PC-3 (cell line): ENCODE measurements at regions not wholly inside any gene's neighbourhood (a gene's known extent, or its start where the extent isn't known, plus 50 kb on each side); places are given as distances from the start of the nearest gene placed in this dataset.
"Not testable (repeated sequence)": the region's sequence is repeated elsewhere in the genome, so short reads cannot be mapped to it uniquely, and the experiment has no call there.

Source experiments
- ATAC-seq: fragments of 200-7000 bp; cut with Tn5 transposase; 2 replicates; pipeline ENCODE4 v1.9.1; 2020; ENCODE audit warnings: mild to moderate bottlenecking, moderate library complexity
- BruUV-seq: library from RNA; stranded (reverse); fragments of 400-500 nt; replicated peaks from 2 replicates; lab custom pipeline; 2021; lab: Mats Ljungman, UMichigan
- CTCF ChIA-PET: fragments of 300-600 bp; sonication (Branson Sonifier 250); formaldehyde crosslinking; loops from one replicate; lab custom pipeline; 2022; ENCODE audit warnings: antibody characterized with exemption; lab: Charles Lee
- POLR2A ChIA-PET: fragments of 300-600 bp; sonication (Branson Sonifier 250); formaldehyde crosslinking; loops from one replicate; lab custom pipeline; 2022; ENCODE audit warnings: antibody characterized with exemption; ENCODE audit not compliant: unreplicated experiment; lab: Charles Lee
- DNase-seq: peaks from one replicate; pipeline ENCODE4 v3.0.0-alpha.2; 2015
- H2AFZ ChIP-seq: fragments of 300-600 bp; sonication (generic); 2 replicates; pipeline ENCODE4 v1.6.0; 2016; ENCODE audit warnings: antibody characterized with exemption, low read length
- H3F3A ChIP-seq: fragments of 300-600 bp; sonication (generic); one replicate; pipeline ENCODE4 v1.6.0; 2017; ENCODE audit warnings: antibody characterized with exemption, low read length, control low read depth, mild to moderate bottlenecking; ENCODE audit not compliant: unreplicated experiment
- H3K27ac ChIP-seq: fragments of 300-600 bp; sonication (generic); 2 replicates; pipeline ENCODE4 v1.5.1; 2016; ENCODE audit warnings: mild to moderate bottlenecking, low read length
- H3K27me3 ChIP-seq: fragments of 300-600 bp; sonication (generic); 2 replicates; pipeline ENCODE4 v1.6.1; 2016; ENCODE audit warnings: low read length, mixed read lengths
- H3K36me3 ChIP-seq: fragments of 300-600 bp; sonication (generic); 2 replicates; pipeline ENCODE4 v1.6.1; 2016; ENCODE audit warnings: low read depth, mixed run types, low read length, mixed read lengths
- H3K4me1 ChIP-seq: fragments of 300-600 bp; sonication (generic); 2 replicates; pipeline ENCODE4 v1.5.1; 2016; ENCODE audit warnings: low read length; ENCODE audit not compliant: insufficient read depth
- H3K4me2 ChIP-seq: fragments of 300-600 bp; sonication (generic); 2 replicates; pipeline ENCODE4 v1.6.0; 2016; ENCODE audit warnings: low read length
- H3K4me3 ChIP-seq: fragments of 300-600 bp; sonication (generic); 2 replicates; pipeline ENCODE4 v1.5.1; 2016; ENCODE audit warnings: mild to moderate bottlenecking, low read length, mixed read lengths
- H3K79me2 ChIP-seq: fragments of 300-600 bp; sonication (generic); 2 replicates; pipeline ENCODE4 v1.6.1; 2017; ENCODE audit warnings: low read length, mixed read lengths
- H3K9ac ChIP-seq: fragments of 300-600 bp; sonication (generic); 2 replicates; pipeline ENCODE4 v1.6.0; 2016; ENCODE audit warnings: mild to moderate bottlenecking, low read length
- H3K9me2 ChIP-seq: fragments of 300-600 bp; sonication (generic); replicated peaks from 2 replicates; pipeline ENCODE4 v1.6.1; 2016; ENCODE audit warnings: mixed run types, low read length, mixed read lengths
- H3K9me3 ChIP-seq: fragments of 300-600 bp; sonication (generic); 2 replicates; pipeline ENCODE4 v1.6.1; 2016; ENCODE audit warnings: low read length, mixed read lengths
- H4K20me1 ChIP-seq: fragments of 300-600 bp; sonication (generic); 2 replicates; pipeline ENCODE4 v1.6.1; 2016; ENCODE audit warnings: low read length, mixed read lengths
- EZH2 ChIP-seq: fragments of 300-600 bp; sonication (generic); IDR thresholded peaks from one replicate; pipeline ENCODE4 v1.6.1; 2017; ENCODE audit warnings: antibody characterized with exemption, mild to moderate bottlenecking, low read length; ENCODE audit not compliant: unreplicated experiment
- EZH2phosphoT487 ChIP-seq: fragments of 300-600 bp; sonication (generic); IDR thresholded peaks from 2 replicates; pipeline ENCODE4 v1.6.1; 2018; ENCODE audit warnings: mild to moderate bottlenecking, antibody characterized with exemption, low read length, borderline replicate concordance
- intact Hi-C: fragments of 100-400 bp; cut with micrococcal nuclease; formaldehyde crosslinking; loops from 2 replicates; pipeline ENCODE4 v1.9.0; 2023
- TF ChIP-seq, protein P1 (sequence below): fragments of 300-600 bp; sonication (generic); conservative IDR thresholded peaks from 2 replicates; pipeline ENCODE4 v1.5.1; 2017; ENCODE audit warnings: antibody characterized with exemption, low read depth, mild to moderate bottlenecking, low read length

DNA sequence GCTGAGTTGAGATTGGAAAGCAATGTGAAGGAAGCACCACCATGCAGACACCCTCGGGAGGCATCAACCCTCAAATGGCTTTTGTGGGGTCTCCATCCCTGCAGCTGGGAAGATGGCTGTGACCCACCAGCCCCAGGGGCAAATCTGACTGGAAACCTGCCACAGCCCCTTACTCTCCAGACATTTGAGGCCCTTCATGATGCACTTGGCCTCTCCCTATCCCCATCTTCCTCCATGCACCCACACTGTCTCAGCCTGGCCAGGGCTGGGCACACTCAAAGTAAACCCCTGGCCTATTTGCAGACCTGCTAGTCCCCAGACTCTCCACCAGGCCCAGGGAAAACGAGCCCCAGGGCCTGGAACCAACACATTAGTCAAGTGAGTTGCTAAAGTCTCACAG, 205.2 kb downstream of the MATN1 start:
- no peak for ATAC-seq
- Histone ChIP-seq H3K79me2 (no peaks in the 10 kb centered on the region), H3K27ac (no peak overlapping the region), H2AFZ (no peak overlapping the region), H3K27me3 (no peaks in the 10 kb centered on the region; the same call in 1 of the 2 replicates), H3K4me3 (no peak overlapping the region), H3K4me1 (peaks cover 5% of the 10 kb centered on the region; the same call in 1 of the 2 replicates), H3K9ac (no peak overlapping the region), H3K9me2 (no peaks in the 10 kb centered on the region), H3F3A (no peaks in the 10 kb centered on the region), H4K20me1 (no peaks in the 10 kb centered on the region), H3K4me2 (no peak overlapping the region), H3K36me3 (no peaks in the 10 kb centered on the region), H3K9me3 (no peaks in the 10 kb centered on the region)
- BruUV-seq: no TSS peak
- ChIA-PET CTCF (no interaction called here), POLR2A (no interaction called here)
- intact Hi-C loops: no loop called here
- no peak for DNase-seq
- TF ChIP-seq EZH2phosphoT487 (no peak), EZH2 (no peak)
- TF ChIP-seq, protein P1, sequence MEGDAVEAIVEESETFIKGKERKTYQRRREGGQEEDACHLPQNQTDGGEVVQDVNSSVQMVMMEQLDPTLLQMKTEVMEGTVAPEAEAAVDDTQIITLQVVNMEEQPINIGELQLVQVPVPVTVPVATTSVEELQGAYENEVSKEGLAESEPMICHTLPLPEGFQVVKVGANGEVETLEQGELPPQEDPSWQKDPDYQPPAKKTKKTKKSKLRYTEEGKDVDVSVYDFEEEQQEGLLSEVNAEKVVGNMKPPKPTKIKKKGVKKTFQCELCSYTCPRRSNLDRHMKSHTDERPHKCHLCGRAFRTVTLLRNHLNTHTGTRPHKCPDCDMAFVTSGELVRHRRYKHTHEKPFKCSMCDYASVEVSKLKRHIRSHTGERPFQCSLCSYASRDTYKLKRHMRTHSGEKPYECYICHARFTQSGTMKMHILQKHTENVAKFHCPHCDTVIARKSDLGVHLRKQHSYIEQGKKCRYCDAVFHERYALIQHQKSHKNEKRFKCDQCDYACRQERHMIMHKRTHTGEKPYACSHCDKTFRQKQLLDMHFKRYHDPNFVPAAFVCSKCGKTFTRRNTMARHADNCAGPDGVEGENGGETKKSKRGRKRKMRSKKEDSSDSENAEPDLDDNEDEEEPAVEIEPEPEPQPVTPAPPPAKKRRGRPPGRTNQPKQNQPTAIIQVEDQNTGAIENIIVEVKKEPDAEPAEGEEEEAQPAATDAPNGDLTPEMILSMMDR: no peak

DNA sequence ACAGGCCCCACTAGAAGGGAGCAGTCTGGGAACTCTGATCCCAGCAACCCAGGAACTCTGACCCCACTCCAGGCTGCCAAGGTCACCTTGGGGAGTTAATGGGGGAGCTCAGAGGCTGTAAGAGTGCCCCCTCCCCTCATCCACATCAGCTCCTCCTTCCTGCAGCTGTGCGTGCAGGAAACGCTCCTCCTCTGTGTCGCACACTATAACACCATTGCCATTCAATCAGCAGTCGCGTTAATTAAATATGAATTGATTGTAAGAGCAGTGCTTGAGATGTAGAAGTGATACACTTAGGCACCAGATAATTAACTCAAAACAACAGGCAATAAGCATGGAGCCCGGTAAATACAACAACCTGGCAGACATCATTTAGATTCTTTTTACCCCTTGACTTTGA, 205.7 kb downstream of the MATN1 start:
- H3K79me2 ChIP-seq, intact Hi-C loops, H3K27ac ChIP-seq, CTCF ChIA-PET, H2AFZ ChIP-seq, H3K4me3 ChIP-seq, H3K4me2 ChIP-seq, H3K27me3 ChIP-seq, H3K9me3 ChIP-seq, DNase-seq, H3K9me2 ChIP-seq, POLR2A ChIA-PET, ATAC-seq, BruUV-seq, H3F3A ChIP-seq, H3K9ac ChIP-seq, H3K36me3 ChIP-seq, H3K4me1 ChIP-seq, H4K20me1 ChIP-seq: not testable (repeated sequence)

DNA sequence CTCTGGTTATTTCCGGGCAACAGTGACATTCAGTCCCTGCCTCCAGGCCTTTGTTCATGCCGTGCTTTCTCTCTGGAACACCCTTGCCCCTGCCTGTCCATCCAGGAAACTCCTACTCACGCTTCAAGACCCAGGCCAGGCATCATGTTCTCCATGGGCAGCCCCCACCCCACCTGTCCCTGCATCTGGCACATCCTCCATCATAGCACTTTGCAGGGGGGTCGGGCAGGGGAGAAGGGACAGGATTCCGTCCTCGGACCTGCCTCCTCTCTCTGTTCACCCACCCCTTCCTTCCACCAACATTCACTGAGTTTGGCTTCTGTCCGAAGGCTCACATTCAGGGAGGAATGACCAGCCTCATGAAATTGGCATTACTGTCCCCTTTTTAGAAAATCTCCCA, 206.1 kb downstream of the MATN1 start:
- H3F3A ChIP-seq, H3K4me3 ChIP-seq, H3K9ac ChIP-seq, H3K27ac ChIP-seq, H3K4me1 ChIP-seq, H3K9me3 ChIP-seq, H2AFZ ChIP-seq, H4K20me1 ChIP-seq, intact Hi-C loops, ATAC-seq, BruUV-seq, H3K36me3 ChIP-seq, H3K4me2 ChIP-seq, H3K27me3 ChIP-seq, POLR2A ChIA-PET, H3K9me2 ChIP-seq, CTCF ChIA-PET, DNase-seq, H3K79me2 ChIP-seq: not testable (repeated sequence)

DNA sequence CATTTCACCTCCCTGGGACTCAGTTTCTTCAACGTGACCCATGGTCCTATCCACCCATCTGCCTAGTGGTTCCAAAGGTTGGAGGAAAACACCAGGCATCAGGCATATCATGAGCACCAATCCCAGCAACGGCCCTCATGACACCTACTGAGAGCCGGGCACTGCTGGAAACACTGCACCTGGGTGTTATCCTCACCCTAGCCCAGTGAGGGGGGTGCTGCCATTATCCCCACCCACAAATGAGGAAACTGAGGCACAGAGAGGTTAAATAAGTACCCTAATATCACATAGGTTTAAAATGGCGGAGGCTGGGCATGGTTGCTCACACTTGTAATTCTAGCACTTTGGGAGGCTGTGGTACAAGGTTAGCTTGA, 206.9 kb downstream of the MATN1 start:
- H2AFZ ChIP-seq: no peak overlapping the region
- no peaks in the 10 kb centered on the region for H3K79me2 ChIP-seq
- no peak overlapping the region for H3K4me3 ChIP-seq
- DNase-seq (no peak), ATAC-seq (no peak)
- no peaks in the 10 kb centered on the region for H3K9me3 ChIP-seq
- CTCF ChIA-PET: no interaction called here
- H3K4me2 ChIP-seq: no peak overlapping the region
- H3K27me3 ChIP-seq: no peaks in the 10 kb centered on the region; the same call in 1 of the 2 replicates
- POLR2A ChIA-PET: no interaction called here
- no peaks in the 10 kb centered on the region for H3F3A ChIP-seq
- TF ChIP-seq, protein P1: no peak
- TF ChIP-seq EZH2: no peak
- no peak for TF ChIP-seq EZH2phosphoT487
- H3K4me1 ChIP-seq: peaks cover 8% of the 10 kb centered on the region; the same call in 1 of the 2 replicates
- no TSS peak for BruUV-seq
- no peak overlapping the region for H3K9ac ChIP-seq
- no peaks in the 10 kb centered on the region for H3K9me2 ChIP-seq
- intact Hi-C loops: no loop called here
- H3K36me3 ChIP-seq: no peaks in the 10 kb centered on the region
- no peaks in the 10 kb centered on the region for H4K20me1 ChIP-seq
- no peak overlapping the region for H3K27ac ChIP-seq
